Karpas-422 (cell line): ENCODE measurements at regions not wholly inside any gene's neighbourhood (a gene's known extent, or its start where the extent isn't known, plus 50 kb on each side); places are given as distances from the start of the nearest gene placed in this dataset.

Source experiments
- DNase-seq: peaks from one replicate; pipeline ENCODE4 v3.0.0-alpha.2; 2015
- H2AFZ ChIP-seq: fragments of 200-600 bp; sonication (generic); 2 replicates; pipeline ENCODE4 v1.6.1; 2014; ENCODE audit warnings: antibody characterized with exemption, low read length, mixed read lengths
- H3K27ac ChIP-seq: fragments of 200-600 bp; sonication (generic); 2 replicates; pipeline ENCODE4 v1.5.1; 2014; ENCODE audit warnings: mild to moderate bottlenecking, low read length, moderate library complexity
- H3K27me3 ChIP-seq: fragments of 200-600 bp; sonication (generic); 2 replicates; pipeline ENCODE4 v1.6.1; 2014; ENCODE audit warnings: low read length, mixed read lengths
- H3K36me3 ChIP-seq: fragments of 200-600 bp; sonication (generic); 2 replicates; pipeline ENCODE4 v1.6.1; 2014; ENCODE audit warnings: low read length, mixed read lengths; ENCODE audit not compliant: insufficient read depth
- H3K4me1 ChIP-seq: fragments of 200-600 bp; sonication (generic); 2 replicates; pipeline ENCODE4 v1.6.1; 2014; ENCODE audit warnings: mild to moderate bottlenecking, low read length, mixed read lengths
- H3K4me2 ChIP-seq: fragments of 200-600 bp; sonication (generic); 2 replicates; pipeline ENCODE4 v1.6.1; 2014; ENCODE audit warnings: low read length, low read depth, mild to moderate bottlenecking; ENCODE audit not compliant: poor library complexity, severe bottlenecking
- H3K4me3 ChIP-seq: fragments of 200-600 bp; sonication (generic); 2 replicates; pipeline ENCODE4 v1.5.1; 2014; ENCODE audit warnings: mild to moderate bottlenecking, antibody characterized with exemption, low read length, mixed read lengths
- H3K79me2 ChIP-seq: fragments of 200-600 bp; sonication (generic); 2 replicates; pipeline ENCODE4 v1.6.1; 2014; ENCODE audit warnings: mild to moderate bottlenecking, low read length, mixed read lengths
- H3K9ac ChIP-seq: fragments of 200-600 bp; sonication (generic); 2 replicates; pipeline ENCODE4 v1.6.0; 2014; ENCODE audit warnings: low read length
- H3K9me2 ChIP-seq: fragments of 200-600 bp; sonication (generic), shearing (Covaris generic); replicated peaks from 2 replicates; pipeline ENCODE4 v1.6.0; 2014; ENCODE audit warnings: mild to moderate bottlenecking, low read length, moderate library complexity; ENCODE audit not compliant: insufficient read depth
- H3K9me3 ChIP-seq: fragments of 300-700, 200-600 bp; sonication (generic); 2 replicates; pipeline ENCODE4 v1.6.1; 2014; ENCODE audit warnings: low read length, mixed read lengths
- H4K20me1 ChIP-seq: fragments of 200-600 bp; sonication (generic); 2 replicates; pipeline ENCODE4 v1.6.1; 2014; ENCODE audit warnings: mild to moderate bottlenecking, antibody characterized with exemption, low read length, low read depth; ENCODE audit not compliant: insufficient read depth

DNA sequence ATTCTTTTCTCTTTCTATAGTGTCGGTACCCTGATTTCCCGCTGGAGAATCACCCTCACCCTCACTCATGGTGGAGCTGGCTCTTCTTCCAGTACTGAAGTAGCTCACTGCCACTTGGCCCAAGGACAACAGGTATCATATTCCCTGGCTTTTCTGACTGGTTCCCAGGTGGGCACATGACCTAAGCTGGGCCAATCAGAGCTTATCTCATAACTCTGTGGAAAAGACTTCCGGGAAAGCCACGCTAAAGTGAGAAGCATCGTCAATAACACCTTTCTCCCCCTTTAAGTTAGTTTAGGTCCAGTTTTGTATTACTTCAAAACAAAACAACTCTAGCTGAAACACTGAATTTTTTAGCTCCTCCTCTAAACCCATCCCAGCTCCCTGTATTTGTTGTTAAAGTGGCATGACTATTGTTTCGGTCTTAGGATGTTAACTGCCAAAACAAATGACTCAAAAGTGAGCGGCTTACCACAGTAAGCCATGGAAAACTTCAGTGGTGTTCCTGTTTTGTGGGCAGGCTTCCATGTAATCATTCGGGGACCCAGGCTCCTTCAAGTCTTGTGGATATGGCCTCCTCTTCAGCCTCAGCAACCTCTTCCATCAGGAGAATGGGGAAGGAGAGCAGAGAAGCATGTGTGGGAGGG is 137.4 kb upstream of the DLX2 start:
- Histone ChIP-seq H3K4me2 (no peak overlapping the region), H4K20me1 (no peaks in the 10 kb centered on the region), H3K4me3 (no peak overlapping the region), H3K9me3 (no peaks in the 10 kb centered on the region), H3K9ac (no peak overlapping the region), H3K79me2 (no peaks in the 10 kb centered on the region), H2AFZ (no peak overlapping the region), H3K4me1 (no peaks in the 10 kb centered on the region), H3K36me3 (no peaks in the 10 kb centered on the region), H3K27me3 (no peaks in the 10 kb centered on the region), H3K9me2 (no peaks in the 10 kb centered on the region), H3K27ac (no peak overlapping the region)
- no peak for DNase-seq

- H3K9me2 ChIP-seq: no peaks in the 10 kb centered on the region
- no peak overlapping the region for H2AFZ ChIP-seq
- no peaks in the 10 kb centered on the region for H3K36me3 ChIP-seq
- H4K20me1 ChIP-seq: no peaks in the 10 kb centered on the region
- DNase-seq: no peak
- H3K27ac ChIP-seq: no peak overlapping the region
- H3K4me1 ChIP-seq: no peaks in the 10 kb centered on the region
- no peaks in the 10 kb centered on the region for H3K9me3 ChIP-seq
- H3K9ac ChIP-seq: no peak overlapping the region
- H3K4me3 ChIP-seq: no peak overlapping the region
- no peaks in the 10 kb centered on the region for H3K79me2 ChIP-seq
- H3K27me3 ChIP-seq: no peaks in the 10 kb centered on the region
- no peak overlapping the region for H3K4me2 ChIP-seq
Observed at GRCh38 chr2:172241222-172241621, 138.5 kb upstream of the DLX2 start.

- no peaks in the 10 kb centered on the region for H3K27me3 ChIP-seq
- no peak overlapping the region for H3K4me2 ChIP-seq
- H3K27ac ChIP-seq: no peak overlapping the region
- H2AFZ ChIP-seq: no peak overlapping the region
- H3K4me3 ChIP-seq: no peak overlapping the region
- H3K36me3 ChIP-seq: no peaks in the 10 kb centered on the region
- no peak overlapping the region for H3K9ac ChIP-seq
- no peaks in the 10 kb centered on the region for H3K4me1 ChIP-seq
- no peak for DNase-seq
- H3K9me3 ChIP-seq: no peaks in the 10 kb centered on the region
- no peaks in the 10 kb centered on the region for H3K9me2 ChIP-seq
- no peaks in the 10 kb centered on the region for H4K20me1 ChIP-seq
- no peaks in the 10 kb centered on the region for H3K79me2 ChIP-seq
Observed at GRCh38 chr2:172242471-172242870, 139.8 kb upstream of the DLX2 start.

DNA sequence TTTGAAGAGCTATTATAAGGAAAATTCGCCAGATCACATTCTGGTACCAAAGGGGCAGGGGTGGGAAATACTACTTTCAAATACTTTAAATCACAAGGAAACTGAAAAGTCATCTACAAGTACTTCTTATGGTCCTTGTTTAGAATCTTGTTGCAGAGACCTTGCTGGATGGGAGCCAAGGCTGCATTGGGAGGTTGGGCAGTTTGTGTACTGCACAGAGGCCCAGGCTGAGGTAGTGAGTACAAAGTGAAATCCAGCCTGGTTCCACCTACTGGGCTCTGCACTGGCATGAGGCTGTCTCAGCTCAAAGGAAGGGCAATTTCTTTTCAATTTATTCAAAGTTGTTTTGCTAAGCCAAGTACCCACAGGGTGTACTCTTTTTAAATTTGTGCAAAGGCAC is 140.3 kb upstream of the DLX2 start:
- Histone ChIP-seq H3K4me2 (no peak overlapping the region), H3K79me2 (no peaks in the 10 kb centered on the region), H3K27ac (no peak overlapping the region), H3K36me3 (no peaks in the 10 kb centered on the region), H3K27me3 (no peaks in the 10 kb centered on the region), H3K4me1 (no peaks in the 10 kb centered on the region), H3K4me3 (no peak overlapping the region), H3K9me2 (no peaks in the 10 kb centered on the region), H3K9ac (no peak overlapping the region), H2AFZ (no peak overlapping the region), H4K20me1 (no peaks in the 10 kb centered on the region), H3K9me3 (no peaks in the 10 kb centered on the region)
- no peak for DNase-seq

GRCh38 chr2:172244419-172245130 is 141.9 kb upstream of the DLX2 start:
- H3K27me3 ChIP-seq: no peaks in the 10 kb centered on the region
- H3K79me2 ChIP-seq: no peaks in the 10 kb centered on the region
- no peak for DNase-seq

GRCh38 chr2:172246649-172247048 is 143.9 kb upstream of the DLX2 start:
- Histone ChIP-seq H3K9me3 (no peaks in the 10 kb centered on the region), H3K4me2 (no peak overlapping the region), H3K27me3 (no peaks in the 10 kb centered on the region), H3K79me2 (no peaks in the 10 kb centered on the region), H3K9me2 (no peaks in the 10 kb centered on the region), H3K4me1 (no peaks in the 10 kb centered on the region), H3K9ac (no peak overlapping the region), H2AFZ (0 out of 2 replicates have a peak overlapping the region, but pooled peaks have one; percentile 52), H3K4me3 (no peak overlapping the region), H3K27ac (no peak overlapping the region), H3K36me3 (no peaks in the 10 kb centered on the region), H4K20me1 (no peaks in the 10 kb centered on the region)
- peak; percentile 46 for DNase-seq

More at GRCh38 chr2:172244419-172245130, 141.9 kb upstream of the DLX2 start:
- H3K36me3 ChIP-seq: no peaks in the 10 kb centered on the region
- H3K4me1 ChIP-seq: no peaks in the 10 kb centered on the region
- no peak overlapping the region for H3K4me3 ChIP-seq
- H3K4me2 ChIP-seq: no peak overlapping the region
- no peak overlapping the region for H3K27ac ChIP-seq
- no peak overlapping the region for H2AFZ ChIP-seq
- no peaks in the 10 kb centered on the region for H3K9me3 ChIP-seq
- no peak overlapping the region for H3K9ac ChIP-seq
- no peaks in the 10 kb centered on the region for H4K20me1 ChIP-seq
- H3K9me2 ChIP-seq: no peaks in the 10 kb centered on the region

DNA sequence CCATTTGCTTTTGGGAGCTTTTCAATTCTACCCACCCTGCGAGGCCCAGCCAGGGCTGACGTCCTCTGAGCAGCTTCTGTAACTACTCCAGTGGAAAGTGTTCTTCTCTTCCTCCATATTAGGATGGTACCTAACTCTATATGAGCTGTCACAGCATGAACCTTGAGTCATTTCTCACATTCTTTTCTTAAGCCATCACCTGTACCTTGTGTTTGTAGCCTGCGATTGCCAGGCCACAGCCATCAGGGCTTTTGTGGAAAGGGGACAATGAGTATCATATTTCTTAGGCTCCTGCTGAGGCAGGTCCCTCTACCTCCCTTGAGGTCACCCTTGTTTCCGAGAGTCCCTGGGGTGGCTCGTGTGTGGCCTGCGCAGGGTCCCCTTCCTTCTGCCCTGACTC is 144.5 kb upstream of the DLX2 start:
- H4K20me1 ChIP-seq: no peaks in the 10 kb centered on the region
- H3K9ac ChIP-seq: no peak overlapping the region
- H3K79me2 ChIP-seq: no peaks in the 10 kb centered on the region
- H3K4me2 ChIP-seq: no peak overlapping the region
- no peaks in the 10 kb centered on the region for H3K36me3 ChIP-seq
- DNase-seq: no peak
- no peaks in the 10 kb centered on the region for H3K9me2 ChIP-seq
- no peak overlapping the region for H2AFZ ChIP-seq
- no peaks in the 10 kb centered on the region for H3K4me1 ChIP-seq
- no peaks in the 10 kb centered on the region for H3K27me3 ChIP-seq
- no peak overlapping the region for H3K27ac ChIP-seq
- H3K9me3 ChIP-seq: no peaks in the 10 kb centered on the region
- H3K4me3 ChIP-seq: no peak overlapping the region

GRCh38 chr2:172248381-172248780 is 145.7 kb upstream of the DLX2 start:
- no peak overlapping the region for H3K4me3 ChIP-seq
- no peaks in the 10 kb centered on the region for H4K20me1 ChIP-seq
- H3K4me2 ChIP-seq: no peak overlapping the region
- H2AFZ ChIP-seq: no peak overlapping the region
- H3K79me2 ChIP-seq: no peaks in the 10 kb centered on the region
- no peaks in the 10 kb centered on the region for H3K27me3 ChIP-seq
- H3K36me3 ChIP-seq: no peaks in the 10 kb centered on the region
- H3K9me3 ChIP-seq: no peaks in the 10 kb centered on the region
- H3K9ac ChIP-seq: no peak overlapping the region
- no peaks in the 10 kb centered on the region for H3K4me1 ChIP-seq
- H3K9me2 ChIP-seq: no peaks in the 10 kb centered on the region
- no peak overlapping the region for H3K27ac ChIP-seq
- no peak for DNase-seq
